WTC11 (cell line): ENCODE measurements at regions not wholly inside any gene's neighbourhood (a gene's known extent, or its start where the extent isn't known, plus 50 kb on each side); places are given as distances from the start of the nearest gene placed in this dataset.

ENCODE experiments used
- ESRRA ChIP-seq: sonication (generic); formaldehyde crosslinking; IDR thresholded peaks from 2 replicates; pipeline ENCODE4 v1.8.1; 2022; ENCODE audit warnings: mild to moderate bottlenecking, missing genetic modification reagents, borderline replicate concordance
- JUN ChIP-seq: sonication (generic); formaldehyde crosslinking; IDR thresholded peaks from 2 replicates; pipeline ENCODE4 v1.8.0; 2023; ENCODE audit warnings: mild to moderate bottlenecking, missing genetic modification reagents
- NR2C2 ChIP-seq: sonication (generic); formaldehyde crosslinking; IDR thresholded peaks from 2 replicates; pipeline ENCODE4 v1.8.0; 2022; ENCODE audit warnings: mild to moderate bottlenecking, missing genetic modification reagents
- SP1 ChIP-seq: sonication (generic); formaldehyde crosslinking; conservative IDR thresholded peaks from 2 replicates; pipeline ENCODE4 v1.8.1; 2022; ENCODE audit warnings: missing genetic modification reagents
- TEAD1 ChIP-seq: sonication (generic); formaldehyde crosslinking; IDR thresholded peaks from 2 replicates; pipeline ENCODE4 v1.8.0; 2022; ENCODE audit warnings: mild to moderate bottlenecking, missing genetic modification reagents
- TF ChIP-seq, protein P1 (sequence below): fragments of 200-600 bp; IDR thresholded peaks from 2 replicates; pipeline ENCODE4 v1.8.0; 2022; ENCODE audit warnings: antibody characterized with exemption
- TF ChIP-seq, protein P2 (sequence below): sonication (generic); formaldehyde crosslinking; IDR thresholded peaks from 2 replicates; pipeline ENCODE4 v1.8.1; 2022; ENCODE audit warnings: low read depth, missing genetic modification reagents, borderline replicate concordance

DNA sequence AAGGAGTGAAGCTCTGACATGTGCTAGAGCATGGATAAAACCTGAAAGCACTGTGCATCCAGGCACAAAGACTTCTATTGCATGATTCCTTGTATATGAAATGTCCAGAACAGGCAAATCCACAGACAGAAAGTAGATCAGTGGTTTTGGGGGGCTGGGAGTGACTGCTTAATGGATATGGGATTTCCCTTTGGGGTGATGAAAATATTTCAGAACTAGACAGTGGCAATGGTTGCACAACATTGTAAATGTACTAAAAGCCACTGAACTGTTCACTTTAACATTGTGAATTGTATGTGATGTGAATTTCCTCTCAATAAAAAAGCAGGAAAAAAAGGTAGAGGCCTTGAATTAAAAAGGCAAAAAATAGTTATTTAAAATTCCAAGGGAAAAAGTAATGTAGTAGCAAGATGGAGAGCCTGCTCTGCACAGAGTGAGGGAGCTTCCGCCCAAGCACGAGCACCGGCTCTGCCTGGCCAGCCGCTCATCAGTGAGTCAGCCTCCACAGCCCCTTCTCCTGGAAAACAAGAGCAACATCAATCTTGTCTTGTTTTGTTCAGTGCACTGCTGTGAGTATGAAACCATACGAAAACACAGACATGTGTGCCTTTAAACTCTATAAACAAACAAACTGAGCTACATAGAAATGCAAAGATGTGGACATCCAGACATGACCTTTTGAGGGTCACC lies 74.6 kb upstream of the THBS2 start:
- TF ChIP-seq, protein P1, sequence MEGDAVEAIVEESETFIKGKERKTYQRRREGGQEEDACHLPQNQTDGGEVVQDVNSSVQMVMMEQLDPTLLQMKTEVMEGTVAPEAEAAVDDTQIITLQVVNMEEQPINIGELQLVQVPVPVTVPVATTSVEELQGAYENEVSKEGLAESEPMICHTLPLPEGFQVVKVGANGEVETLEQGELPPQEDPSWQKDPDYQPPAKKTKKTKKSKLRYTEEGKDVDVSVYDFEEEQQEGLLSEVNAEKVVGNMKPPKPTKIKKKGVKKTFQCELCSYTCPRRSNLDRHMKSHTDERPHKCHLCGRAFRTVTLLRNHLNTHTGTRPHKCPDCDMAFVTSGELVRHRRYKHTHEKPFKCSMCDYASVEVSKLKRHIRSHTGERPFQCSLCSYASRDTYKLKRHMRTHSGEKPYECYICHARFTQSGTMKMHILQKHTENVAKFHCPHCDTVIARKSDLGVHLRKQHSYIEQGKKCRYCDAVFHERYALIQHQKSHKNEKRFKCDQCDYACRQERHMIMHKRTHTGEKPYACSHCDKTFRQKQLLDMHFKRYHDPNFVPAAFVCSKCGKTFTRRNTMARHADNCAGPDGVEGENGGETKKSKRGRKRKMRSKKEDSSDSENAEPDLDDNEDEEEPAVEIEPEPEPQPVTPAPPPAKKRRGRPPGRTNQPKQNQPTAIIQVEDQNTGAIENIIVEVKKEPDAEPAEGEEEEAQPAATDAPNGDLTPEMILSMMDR = no peak
- TF ChIP-seq, protein P2, sequence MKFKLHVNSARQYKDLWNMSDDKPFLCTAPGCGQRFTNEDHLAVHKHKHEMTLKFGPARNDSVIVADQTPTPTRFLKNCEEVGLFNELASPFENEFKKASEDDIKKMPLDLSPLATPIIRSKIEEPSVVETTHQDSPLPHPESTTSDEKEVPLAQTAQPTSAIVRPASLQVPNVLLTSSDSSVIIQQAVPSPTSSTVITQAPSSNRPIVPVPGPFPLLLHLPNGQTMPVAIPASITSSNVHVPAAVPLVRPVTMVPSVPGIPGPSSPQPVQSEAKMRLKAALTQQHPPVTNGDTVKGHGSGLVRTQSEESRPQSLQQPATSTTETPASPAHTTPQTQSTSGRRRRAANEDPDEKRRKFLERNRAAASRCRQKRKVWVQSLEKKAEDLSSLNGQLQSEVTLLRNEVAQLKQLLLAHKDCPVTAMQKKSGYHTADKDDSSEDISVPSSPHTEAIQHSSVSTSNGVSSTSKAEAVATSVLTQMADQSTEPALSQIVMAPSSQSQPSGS (CRISPR knock-in tag) = no peak
- no peak for TF ChIP-seq SP1
- TF ChIP-seq ESRRA = no peak
- TF ChIP-seq JUN = no peak
- TF ChIP-seq TEAD1 (CRISPR knock-in tag) = no peak
- no peak for TF ChIP-seq NR2C2 (CRISPR knock-in tag)
